Gastrocnemius medialis (tissue), 4 donors: ENCODE measurements at regions not wholly inside any gene's neighbourhood (a gene's known extent, or its start where the extent isn't known, plus 50 kb on each side); places are given as distances from the start of the nearest gene placed in this dataset.

Experiments
- CTCF ChIP-seq, 5 experiments: fragments of 450-650 bp in 3 of 5; fragments of 200-600 bp in 2 of 5; sonication (generic) in 2 of 5; IDR thresholded peaks in 4 of 5; conservative IDR thresholded peaks in 1 of 5; 1 replicate in 4 of 5; 2 replicates in 1 of 5; pipeline ENCODE4 v1.5.1; 2016 to 2019; ENCODE audit warnings: antibody characterized with exemption in 5 of 5, mild to moderate bottlenecking in 3 of 5, moderate library complexity in 3 of 5
- POLR2A ChIP-seq, 2 donors: fragments of 450-650 bp; IDR thresholded peaks; one replicate each; pipeline ENCODE4 v1.6.1; 2017; ENCODE audit warnings: antibody characterized with exemption in 2 of 2, mild to moderate bottlenecking in 2 of 2, moderate library complexity in 2 of 2

DNA sequence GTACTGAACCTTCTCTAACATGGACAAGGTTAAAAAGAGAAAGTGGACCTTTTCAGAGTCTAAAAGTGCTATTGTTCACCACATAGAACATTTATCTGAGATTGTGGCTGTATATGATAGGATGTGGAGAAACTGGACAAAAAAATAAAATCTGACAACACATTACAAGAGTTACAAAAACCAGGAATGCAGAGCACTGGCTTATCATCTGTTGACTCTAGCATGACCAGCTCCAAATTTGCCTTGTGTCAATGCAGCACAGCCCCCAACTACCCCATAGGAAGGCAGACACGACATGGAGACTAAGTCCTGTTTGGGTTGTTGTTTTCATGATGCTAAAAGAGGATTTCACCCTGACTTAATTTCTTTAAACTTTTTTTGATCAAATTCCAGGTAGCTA lies 436.9 kb upstream of the MARCKS start:
- TF ChIP-seq CTCF (IDR thresholded peaks at IDR 0.05 in 4 of 5, conservative IDR thresholded peaks at IDR 0.05 in 1 of 5) (no peak), POLR2A (IDR thresholded peaks at IDR 0.05) (no peak)
